GM12873 (cell line): ENCODE measurements at regions not wholly inside any gene's neighbourhood (a gene's known extent, or its start where the extent isn't known, plus 50 kb on each side); places are given as distances from the start of the nearest gene placed in this dataset.

Source experiments
- TF ChIP-seq, protein P1 (sequence below): IDR thresholded peaks from 2 replicates; pipeline ENCODE4 v1.5.1; 2012; ENCODE audit warnings: low read depth, mild to moderate bottlenecking, moderate library complexity, low read length, control low read depth; ENCODE audit not compliant: insufficient read depth; ENCODE audit errors: missing control alignments

DNA sequence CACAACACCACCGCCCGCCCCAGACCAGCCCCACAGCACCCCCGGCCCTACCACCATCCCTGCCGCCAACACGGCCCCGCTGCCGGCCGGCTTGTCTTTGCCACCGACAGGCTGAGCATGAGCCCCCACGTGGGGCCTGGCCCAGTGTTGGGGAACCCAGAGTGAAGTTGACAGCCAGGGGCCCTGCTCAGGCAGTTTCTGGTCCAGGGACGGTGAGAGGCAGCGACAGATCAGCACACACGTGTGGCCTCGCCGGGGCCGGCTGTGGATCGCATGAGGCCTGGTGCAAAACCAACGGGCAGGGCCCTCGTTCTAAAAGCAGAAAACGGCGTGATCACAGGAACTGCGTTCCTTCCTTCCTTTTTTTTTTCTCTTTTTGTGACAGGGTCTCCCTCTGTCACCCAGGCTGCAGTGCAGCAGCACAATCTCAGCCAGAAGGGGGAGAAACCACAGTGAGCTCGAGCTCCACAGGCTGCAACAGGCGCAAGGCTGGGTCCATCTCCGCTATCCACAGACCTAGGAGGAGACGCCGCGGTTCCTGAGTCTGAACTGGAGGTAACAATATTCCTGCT, 50.5 kb upstream of the FBRSL1 start:
- TF ChIP-seq, protein P1, sequence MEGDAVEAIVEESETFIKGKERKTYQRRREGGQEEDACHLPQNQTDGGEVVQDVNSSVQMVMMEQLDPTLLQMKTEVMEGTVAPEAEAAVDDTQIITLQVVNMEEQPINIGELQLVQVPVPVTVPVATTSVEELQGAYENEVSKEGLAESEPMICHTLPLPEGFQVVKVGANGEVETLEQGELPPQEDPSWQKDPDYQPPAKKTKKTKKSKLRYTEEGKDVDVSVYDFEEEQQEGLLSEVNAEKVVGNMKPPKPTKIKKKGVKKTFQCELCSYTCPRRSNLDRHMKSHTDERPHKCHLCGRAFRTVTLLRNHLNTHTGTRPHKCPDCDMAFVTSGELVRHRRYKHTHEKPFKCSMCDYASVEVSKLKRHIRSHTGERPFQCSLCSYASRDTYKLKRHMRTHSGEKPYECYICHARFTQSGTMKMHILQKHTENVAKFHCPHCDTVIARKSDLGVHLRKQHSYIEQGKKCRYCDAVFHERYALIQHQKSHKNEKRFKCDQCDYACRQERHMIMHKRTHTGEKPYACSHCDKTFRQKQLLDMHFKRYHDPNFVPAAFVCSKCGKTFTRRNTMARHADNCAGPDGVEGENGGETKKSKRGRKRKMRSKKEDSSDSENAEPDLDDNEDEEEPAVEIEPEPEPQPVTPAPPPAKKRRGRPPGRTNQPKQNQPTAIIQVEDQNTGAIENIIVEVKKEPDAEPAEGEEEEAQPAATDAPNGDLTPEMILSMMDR = peak; percentile 4

DNA sequence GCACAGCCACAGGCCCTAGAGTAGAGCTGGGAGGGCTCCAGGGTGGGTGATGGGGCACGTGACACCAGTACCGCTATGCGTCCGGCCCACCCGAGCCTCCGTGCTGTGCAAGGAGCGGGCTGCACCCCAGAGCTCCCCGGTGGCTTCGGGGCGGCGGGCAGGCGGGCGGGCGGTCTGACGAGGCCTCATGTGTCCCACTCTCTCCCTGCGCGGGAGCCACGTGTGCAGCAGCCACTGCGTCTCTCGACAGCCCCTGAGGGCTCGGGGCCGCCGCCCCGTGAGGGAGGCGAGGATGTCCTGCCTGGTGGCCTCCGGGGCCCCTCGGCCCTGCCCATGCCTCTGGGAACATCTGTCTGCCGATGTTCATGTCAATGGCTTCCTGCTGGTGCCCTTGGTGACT, 51.2 kb upstream of the FBRSL1 start:
- TF ChIP-seq, protein P1 = no peak

DNA sequence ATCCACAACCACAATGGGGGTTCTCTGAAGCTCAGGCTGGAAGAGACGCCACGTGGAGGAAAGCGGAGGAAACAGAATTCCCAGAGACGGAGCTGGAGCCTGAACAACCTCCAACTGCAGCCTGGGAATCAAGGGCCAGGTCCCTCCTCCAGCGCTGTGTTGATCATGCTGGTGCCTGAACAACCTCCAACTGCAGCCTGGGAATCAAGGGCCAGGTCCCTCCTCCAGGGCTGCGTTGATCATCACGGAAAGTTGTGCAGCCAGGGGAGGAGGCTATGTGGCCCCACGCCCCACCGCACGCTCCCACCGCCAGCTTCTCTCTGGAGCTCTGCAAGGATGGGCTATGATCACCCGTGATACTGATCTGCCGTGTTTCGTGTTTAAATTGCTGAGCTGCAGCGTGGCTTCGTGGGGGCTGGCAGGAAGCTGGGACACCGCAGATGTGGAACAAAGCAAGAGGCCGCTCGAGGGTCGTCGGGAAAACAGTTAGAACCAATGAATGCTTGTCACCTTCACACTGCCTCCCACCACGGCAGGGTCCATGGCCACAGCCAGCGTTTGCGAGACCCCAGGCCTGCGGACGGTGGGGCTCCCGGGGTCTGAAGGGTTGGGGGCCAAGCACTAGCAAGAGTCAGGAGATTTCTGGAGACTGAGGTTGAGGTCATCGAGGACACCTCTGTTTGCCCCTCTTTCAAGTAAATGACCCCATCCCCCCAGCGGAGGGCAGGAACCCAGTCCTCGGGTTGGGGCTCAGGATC, 51.8 kb upstream of the FBRSL1 start:
- TF ChIP-seq, protein P1 = no peak

DNA sequence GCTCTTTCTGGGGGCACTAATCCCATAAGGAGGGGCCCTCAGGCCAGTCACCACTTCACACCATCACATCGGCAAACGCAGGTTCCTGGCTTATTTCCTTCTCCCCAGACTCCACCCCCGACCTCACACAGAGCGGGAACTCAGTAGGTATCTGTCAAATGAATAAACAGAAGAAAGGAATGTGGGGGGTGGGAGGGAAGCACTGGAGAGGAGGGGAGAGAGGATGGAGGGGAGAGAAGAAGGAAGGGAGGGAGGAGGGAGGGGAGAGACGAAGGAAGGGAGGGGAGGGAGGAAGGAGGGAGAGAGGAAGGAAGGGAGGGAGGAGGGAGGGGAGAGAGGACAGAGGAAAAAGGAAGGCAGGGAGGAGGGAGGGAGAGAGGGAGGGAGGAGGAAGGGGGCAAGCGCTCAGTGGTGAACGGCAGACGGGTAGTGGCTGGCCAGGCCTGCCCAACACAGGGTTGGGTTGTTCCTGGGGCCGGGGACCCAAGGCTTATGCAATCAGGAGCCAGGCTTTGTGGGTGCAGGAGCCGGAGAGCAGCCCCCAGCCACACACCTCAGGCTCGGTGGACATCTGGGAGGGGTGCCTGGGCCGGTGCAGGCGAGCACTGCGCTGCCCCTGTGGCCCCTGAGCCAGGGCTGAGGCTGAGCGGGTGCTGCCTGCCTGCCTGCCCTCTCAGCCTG, 52.6 kb upstream of the FBRSL1 start:
- TF ChIP-seq, protein P1 = no peak

DNA sequence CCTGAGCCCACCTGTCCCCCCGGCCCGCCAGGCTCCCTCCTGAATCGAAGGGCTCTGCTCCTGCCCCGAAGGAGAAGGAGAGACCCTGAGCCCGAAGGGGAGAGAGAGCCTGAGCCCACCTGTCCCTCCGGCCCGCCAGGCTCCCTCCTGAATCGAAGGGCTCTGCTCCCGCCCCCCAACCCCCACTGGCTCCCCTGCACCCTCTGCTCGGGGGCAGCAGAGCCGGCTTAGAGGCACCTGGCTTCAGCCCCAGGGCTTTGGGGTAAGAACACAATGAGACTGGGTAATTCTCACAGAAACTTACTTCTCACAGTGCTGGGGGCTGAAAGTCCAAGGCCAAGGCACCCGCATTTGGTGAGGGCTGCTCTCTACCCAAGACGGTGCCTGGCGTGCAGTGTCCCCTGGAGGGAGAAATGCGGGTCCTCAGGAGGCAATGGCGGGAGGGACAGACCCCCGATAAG, 53.1 kb upstream of the FBRSL1 start:
- TF ChIP-seq, protein P1 = no peak

DNA sequence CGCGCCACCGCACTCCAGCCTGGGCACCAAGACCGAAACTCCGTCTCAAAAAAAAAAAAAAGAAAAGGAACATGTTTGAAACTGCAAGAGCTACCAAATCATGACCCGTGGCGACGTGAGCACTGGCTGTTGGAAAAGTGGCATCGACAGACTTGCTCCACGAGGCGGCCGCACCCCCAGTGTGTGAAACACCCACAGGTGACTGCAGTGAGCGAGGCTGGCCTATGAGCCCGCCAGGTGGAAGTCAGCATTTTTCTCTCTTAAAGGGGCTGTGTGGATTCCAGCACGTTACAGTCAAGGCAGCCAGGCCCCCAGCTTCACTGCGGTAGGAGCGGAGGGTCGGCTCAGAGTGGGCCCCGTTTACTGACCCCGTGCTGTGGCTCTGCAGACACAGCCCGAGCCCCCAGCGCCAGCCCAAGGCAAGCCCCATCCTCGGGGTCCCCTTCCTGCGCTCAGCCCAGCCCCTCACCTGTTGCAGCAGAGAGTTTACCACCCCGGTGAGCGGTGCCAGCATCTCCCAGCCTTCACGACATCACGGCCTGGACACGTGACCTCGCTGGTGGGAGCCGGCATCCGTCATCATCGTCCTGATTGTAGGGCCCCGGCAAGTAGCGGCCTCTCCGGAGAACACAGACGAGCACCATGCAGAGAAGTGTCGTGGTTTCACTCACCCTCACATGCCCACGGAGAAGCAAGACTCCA, 54.3 kb upstream of the FBRSL1 start:
- TF ChIP-seq, protein P1 = no peak

DNA sequence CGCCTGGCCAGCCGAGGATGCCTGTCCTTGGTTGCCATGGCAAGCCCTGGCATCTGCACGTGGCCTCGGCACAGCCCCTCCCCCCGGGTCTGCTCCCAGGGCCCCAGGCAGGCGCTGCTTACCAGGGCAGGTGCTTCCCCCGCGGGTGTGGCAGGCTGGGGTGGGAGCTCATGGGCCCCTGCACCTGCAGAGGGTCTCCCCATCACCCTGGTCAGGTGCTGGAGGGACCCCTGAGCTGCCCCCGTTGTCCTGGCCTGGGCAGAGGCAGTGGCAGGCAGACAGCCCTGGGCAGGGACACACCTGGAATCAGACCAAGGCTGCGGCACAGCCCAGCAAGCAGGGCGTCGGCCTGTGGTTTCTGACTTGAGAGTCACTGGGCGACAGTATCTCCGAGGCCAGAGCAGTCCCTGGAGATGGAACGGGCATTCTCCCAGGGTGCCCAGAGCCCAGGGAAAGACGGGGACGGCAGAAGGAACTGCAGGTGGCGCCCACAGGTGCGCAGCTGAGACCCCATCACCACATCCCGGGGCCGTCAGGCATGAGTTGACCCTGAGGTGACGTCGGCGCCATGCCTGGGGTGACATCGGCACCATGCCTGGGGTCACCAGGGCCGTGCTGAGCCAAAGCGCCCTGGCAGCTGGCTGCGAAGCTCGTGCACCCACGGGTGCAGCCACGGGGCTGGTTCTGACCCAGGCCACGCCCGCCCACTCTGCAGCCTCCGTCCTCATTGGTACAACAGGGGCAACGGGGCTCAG, 56.1 kb upstream of the FBRSL1 start:
- TF ChIP-seq, protein P1 = no peak
